ENCODE measurements at regions not wholly inside any gene's neighbourhood (a gene's known extent, or its start where the extent isn't known, plus 50 kb on each side); places are given as distances from the start of the nearest gene placed in this dataset.

GRCh38 chrX:149069899-149070298 is 435.2 kb downstream of the IDS start:
- DNase-seq (ENCODE audit: low spot score) = no peak
- no peak overlapping the region for H3K4me3 Mint-ChIP-seq
- no peaks in the 10 kb centered on the region for H3K4me1 ChIP-seq
- H3K9me3 ChIP-seq (ENCODE audit: low read depth) = no peaks in the 10 kb centered on the region
- no peaks in the 10 kb centered on the region for H3K36me3 Mint-ChIP-seq
- H3K27ac Mint-ChIP-seq = no peak overlapping the region
- H3K27ac ChIP-seq = no peak overlapping the region
- no peaks in the 10 kb centered on the region for H3F3A ChIP-seq (ENCODE audit: low read depth)
- no peaks in the 10 kb centered on the region for H3K9me3 Mint-ChIP-seq
- H3K27me3 Mint-ChIP-seq (ENCODE audit: insufficient read depth, low read depth) = peaks cover 4% of the 10 kb centered on the region
- H3K27me3 ChIP-seq = no peaks in the 10 kb centered on the region
- H4K20me1 ChIP-seq (ENCODE audit: low read depth) = no peaks in the 10 kb centered on the region
- H3K9ac ChIP-seq = no peak overlapping the region
- H3K4me1 Mint-ChIP-seq = no peaks in the 10 kb centered on the region
- H2AFZ ChIP-seq (replicated peaks) = no peak overlapping the region
- H3K4me2 ChIP-seq = no peak overlapping the region
- TF ChIP-seq CTCF (IDR thresholded peaks at IDR 0.05) (no peak), EZH2phosphoT487 (IDR thresholded peaks at IDR 0.05) (no peak), EZH2 (IDR thresholded peaks at IDR 0.05) (no peak)
- no peaks in the 10 kb centered on the region for H3K79me2 ChIP-seq (ENCODE audit: low read depth)
- H3K4me3 ChIP-seq = no peak overlapping the region
- no peaks in the 10 kb centered on the region for H3K36me3 ChIP-seq

GRCh38 chrX:149060921-149061320 is 444.2 kb downstream of the IDS start:
- no peak for TF ChIP-seq EZH2 (IDR thresholded peaks at IDR 0.05)
- TF ChIP-seq CTCF (IDR thresholded peaks at IDR 0.05) = no peak
- no peak for TF ChIP-seq EZH2phosphoT487 (IDR thresholded peaks at IDR 0.05)
- H3K36me3 ChIP-seq = no peaks in the 10 kb centered on the region
- H3K36me3 Mint-ChIP-seq = no peaks in the 10 kb centered on the region
- no peak overlapping the region for H2AFZ ChIP-seq (replicated peaks)
- no peak overlapping the region for H3K4me2 ChIP-seq
- no peak overlapping the region for H3K9ac ChIP-seq
- no peak overlapping the region for H3K27ac ChIP-seq
- no peaks in the 10 kb centered on the region for H3K27me3 ChIP-seq
- H3K9me3 ChIP-seq (ENCODE audit: low read depth) = no peaks in the 10 kb centered on the region
- H3K4me1 Mint-ChIP-seq = no peaks in the 10 kb centered on the region
- H3K79me2 ChIP-seq (ENCODE audit: low read depth) = no peaks in the 10 kb centered on the region
- H3K27me3 Mint-ChIP-seq (ENCODE audit: insufficient read depth, low read depth) = peaks cover 6% of the 10 kb centered on the region
- H3F3A ChIP-seq (ENCODE audit: low read depth) = no peaks in the 10 kb centered on the region
- H3K9me3 Mint-ChIP-seq = peaks cover 2% of the 10 kb centered on the region
- no peak overlapping the region for H3K27ac Mint-ChIP-seq
- DNase-seq (ENCODE audit: low spot score) = no peak
- H3K4me1 ChIP-seq = no peaks in the 10 kb centered on the region
- no peak overlapping the region for H3K4me3 Mint-ChIP-seq
- H3K4me3 ChIP-seq = no peak overlapping the region
- no peaks in the 10 kb centered on the region for H4K20me1 ChIP-seq (ENCODE audit: low read depth)

Data from neural progenitor cell (in vitro differentiated cells).